AG04449 (cell line): ENCODE measurements at regions not wholly inside any gene's neighbourhood (a gene's known extent, or its start where the extent isn't known, plus 50 kb on each side); places are given as distances from the start of the nearest gene placed in this dataset.

Source experiments
- CTCF ChIA-PET: fragments of 350-600 bp; formaldehyde crosslinking; extraction: SDS; loops from one replicate; lab custom pipeline; 2021; ENCODE audit warnings: antibody characterized with exemption; lab: Yijun Ruan, JAX
- POLR2A ChIA-PET: fragments of 400-600, 350-600 bp; formaldehyde crosslinking; extraction: SDS; loops from one replicate; lab custom pipeline; 2020; ENCODE audit warnings: antibody characterized with exemption, inconsistent platforms; lab: Yijun Ruan, JAX
- DNase-seq: peaks from one replicate; pipeline ENCODE4 v3.0.0-alpha.2; 2010; ENCODE audit warnings: low read depth, low spot score
- H3K4me3 ChIP-seq: 2 replicates; pipeline ENCODE4 v1.5.1; 2011; ENCODE audit warnings: low read depth, mild to moderate bottlenecking, control low read depth, low read length
- CTCF ChIP-seq: IDR thresholded peaks from one replicate; pipeline ENCODE4 v1.5.1; 2011; ENCODE audit warnings: mild to moderate bottlenecking, moderate library complexity, low read length, control low read depth, inconsistent platforms; ENCODE audit not compliant: insufficient read depth; ENCODE audit errors: missing control alignments

- no peak for DNase-seq
- ChIA-PET CTCF (no interaction called here), POLR2A (no interaction called here)
- no peak for TF ChIP-seq CTCF
- no peak overlapping the region for H3K4me3 ChIP-seq
Observed at GRCh38 chr4:122541996-122542395, 78.9 kb downstream of the IL21 start.

DNA sequence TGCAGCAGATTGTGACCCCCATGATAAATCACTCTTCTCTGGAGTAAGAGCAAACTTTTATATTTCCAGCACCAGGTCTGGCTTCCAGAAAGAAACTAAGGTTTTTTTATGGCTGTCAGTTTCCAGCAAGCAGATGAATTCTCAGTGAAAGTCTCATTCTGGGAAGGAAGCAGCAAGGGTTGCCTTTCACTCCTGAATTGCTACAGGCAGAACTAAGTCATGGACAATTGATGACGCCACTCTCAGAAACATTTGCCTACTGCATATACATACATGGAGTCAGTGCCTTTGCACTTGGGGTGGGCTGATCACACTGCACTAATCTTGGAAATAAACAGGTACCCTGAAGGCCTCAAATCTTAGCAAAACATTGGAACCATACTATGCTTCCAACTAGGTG, 80.0 kb downstream of the IL21 start:
- DNase-seq = no peak

DNA sequence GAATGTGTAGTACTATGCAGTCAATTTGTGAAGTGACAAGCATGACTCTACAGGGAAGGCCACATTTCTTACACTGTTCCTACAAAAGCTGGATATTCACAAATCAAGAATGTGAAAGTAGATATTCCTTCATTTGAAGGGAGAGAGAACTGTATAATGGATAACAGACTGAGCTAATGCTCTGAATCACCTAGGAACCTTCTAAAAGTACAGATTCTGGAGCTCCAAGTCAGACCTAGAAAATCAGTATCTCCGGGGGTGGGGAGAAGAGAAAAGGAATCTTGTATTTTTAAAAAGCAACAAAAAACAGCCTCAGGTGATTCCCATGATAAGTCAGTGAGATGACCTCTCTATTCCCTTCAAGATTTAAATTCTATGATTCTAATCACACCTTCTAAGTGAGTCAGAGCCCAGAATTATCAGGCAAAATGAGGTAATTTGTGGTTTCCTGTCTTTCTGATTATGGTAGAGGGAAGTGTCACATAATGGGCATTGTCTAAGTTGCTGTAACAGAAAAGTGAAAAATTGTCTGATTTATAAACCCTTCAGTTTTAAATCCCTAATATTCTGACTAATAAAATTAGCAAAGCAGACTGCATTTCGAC, 80.9 kb downstream of the IL21 start:
- CTCF ChIA-PET = no interaction called here
- no peak for DNase-seq
- TF ChIP-seq CTCF = no peak

More for the DNA sequence above, 80.0 kb downstream of the IL21 start:
- ChIA-PET POLR2A (no interaction called here), CTCF (no interaction called here)
- TF ChIP-seq CTCF = no peak
- H3K4me3 ChIP-seq = no peak overlapping the region

GRCh38 chr4:122537388-122538135, 81.0 kb upstream of the IL2 start:
- TF ChIP-seq CTCF = no peak
- ChIA-PET POLR2A (no interaction called here), CTCF (no interaction called here)
- no peak for DNase-seq
- H3K4me3 ChIP-seq = no peak overlapping the region

More for the DNA sequence above, 80.9 kb downstream of the IL21 start:
- POLR2A ChIA-PET = no interaction called here
- no peak overlapping the region for H3K4me3 ChIP-seq

DNA sequence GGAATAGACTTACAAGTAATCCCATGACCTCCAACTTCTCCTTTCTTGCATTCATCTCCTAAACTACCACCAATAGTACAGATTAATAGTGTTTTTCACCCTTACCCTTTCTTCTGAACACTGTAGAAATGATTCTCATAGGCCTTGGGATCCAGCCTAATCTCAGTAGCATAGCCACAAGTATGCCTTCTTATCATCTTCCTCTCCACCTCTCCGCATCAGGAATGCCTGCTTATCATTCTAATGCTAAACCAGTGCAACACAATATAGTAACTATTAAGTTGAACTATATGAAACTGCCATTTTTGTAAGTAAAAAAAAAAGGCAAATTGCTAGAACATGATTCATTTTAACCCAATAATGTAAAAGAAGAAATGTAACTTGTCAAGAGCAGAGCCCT, 79.5 kb upstream of the IL2 start:
- H3K4me3 ChIP-seq = no peak overlapping the region
- DNase-seq = no peak
- CTCF ChIA-PET = no interaction called here
- POLR2A ChIA-PET = no interaction called here
- TF ChIP-seq CTCF = no peak

DNA sequence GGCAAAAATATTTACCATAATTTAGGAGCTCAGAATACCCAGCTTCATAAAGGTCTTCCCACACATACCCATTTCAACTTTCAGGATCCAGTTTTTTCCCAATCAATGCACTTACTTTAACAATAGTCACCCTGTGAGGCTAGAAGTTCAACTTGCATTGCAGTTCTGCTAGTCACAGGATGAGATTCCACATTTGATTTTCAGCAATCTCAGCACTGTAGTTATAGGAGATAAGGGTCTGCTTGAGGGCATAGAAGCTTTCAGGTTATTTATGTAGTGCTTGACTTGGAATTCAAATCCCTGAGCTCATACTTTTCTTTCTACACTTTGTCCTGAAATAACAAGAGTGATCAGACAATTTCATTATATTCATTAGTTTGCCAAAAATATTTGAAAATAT, 78.3 kb upstream of the IL2 start:
- no peak for TF ChIP-seq CTCF
- H3K4me3 ChIP-seq = no peak overlapping the region
- CTCF ChIA-PET = no interaction called here
- POLR2A ChIA-PET = no interaction called here
- DNase-seq = no peak
